ENCODE measurements at regions not wholly inside any gene's neighbourhood (a gene's known extent, or its start where the extent isn't known, plus 50 kb on each side); places are given as distances from the start of the nearest gene placed in this dataset.

DNA sequence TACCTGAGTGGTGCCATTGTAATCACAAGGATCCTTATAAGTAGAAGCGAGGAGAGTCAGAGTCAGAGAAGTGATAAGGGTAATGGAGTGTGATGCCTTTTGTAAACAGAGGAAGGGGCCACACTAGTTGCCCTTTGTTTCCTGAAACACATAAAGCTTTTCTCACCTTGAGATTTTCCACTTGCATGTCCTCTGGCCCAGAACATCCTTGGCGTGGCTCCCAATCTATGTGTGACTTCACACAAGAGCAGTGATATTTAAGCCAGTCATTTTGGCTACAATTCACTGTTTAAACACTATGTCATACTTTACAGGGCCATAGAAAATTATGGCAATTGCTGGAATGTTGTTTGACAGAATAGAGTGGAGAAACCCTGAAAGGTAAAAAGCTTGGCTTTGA, 121.2 kb upstream of the BTN3A2 start:
- TF ChIP-seq, protein P1, sequence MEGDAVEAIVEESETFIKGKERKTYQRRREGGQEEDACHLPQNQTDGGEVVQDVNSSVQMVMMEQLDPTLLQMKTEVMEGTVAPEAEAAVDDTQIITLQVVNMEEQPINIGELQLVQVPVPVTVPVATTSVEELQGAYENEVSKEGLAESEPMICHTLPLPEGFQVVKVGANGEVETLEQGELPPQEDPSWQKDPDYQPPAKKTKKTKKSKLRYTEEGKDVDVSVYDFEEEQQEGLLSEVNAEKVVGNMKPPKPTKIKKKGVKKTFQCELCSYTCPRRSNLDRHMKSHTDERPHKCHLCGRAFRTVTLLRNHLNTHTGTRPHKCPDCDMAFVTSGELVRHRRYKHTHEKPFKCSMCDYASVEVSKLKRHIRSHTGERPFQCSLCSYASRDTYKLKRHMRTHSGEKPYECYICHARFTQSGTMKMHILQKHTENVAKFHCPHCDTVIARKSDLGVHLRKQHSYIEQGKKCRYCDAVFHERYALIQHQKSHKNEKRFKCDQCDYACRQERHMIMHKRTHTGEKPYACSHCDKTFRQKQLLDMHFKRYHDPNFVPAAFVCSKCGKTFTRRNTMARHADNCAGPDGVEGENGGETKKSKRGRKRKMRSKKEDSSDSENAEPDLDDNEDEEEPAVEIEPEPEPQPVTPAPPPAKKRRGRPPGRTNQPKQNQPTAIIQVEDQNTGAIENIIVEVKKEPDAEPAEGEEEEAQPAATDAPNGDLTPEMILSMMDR (IDR thresholded peaks at IDR 0.05; ENCODE audit: borderline replicate concordance, extremely low read depth, insufficient read depth): no peak
- H3K27me3 ChIP-seq (ENCODE audit: control insufficient read depth, insufficient read depth, low read length): no peaks in the 10 kb centered on the region
- no peaks in the 10 kb centered on the region for H3K36me3 ChIP-seq (ENCODE audit: control insufficient read depth in 2 of 3, insufficient read depth in 3 of 3, low read length in 3 of 3)
- FAIRE-seq (no peak), DNase-seq (peak in 1 of 5 donors; percentile 42)
- H3K9me3 ChIP-seq (ENCODE audit: control insufficient read depth in 2 of 3, insufficient read depth in 1 of 3, low read length in 3 of 3): no peaks in the 10 kb centered on the region
- H3K27ac ChIP-seq (ENCODE audit: low read depth in 2 of 2, low read length in 2 of 2): no peak overlapping the region
- no peak overlapping the region for H3K9ac ChIP-seq (ENCODE audit: low read length in 3 of 3)
- no peak overlapping the region for H3K4me3 ChIP-seq (ENCODE audit: low read length in 3 of 3)
- intact Hi-C loops (cut with DNase I): no loop called here
- no peaks in the 10 kb centered on the region for H3K4me1 ChIP-seq (ENCODE audit: control insufficient read depth in 2 of 3, insufficient read depth in 2 of 3, low read depth in 1 of 3, low read length in 3 of 3)

DNA sequence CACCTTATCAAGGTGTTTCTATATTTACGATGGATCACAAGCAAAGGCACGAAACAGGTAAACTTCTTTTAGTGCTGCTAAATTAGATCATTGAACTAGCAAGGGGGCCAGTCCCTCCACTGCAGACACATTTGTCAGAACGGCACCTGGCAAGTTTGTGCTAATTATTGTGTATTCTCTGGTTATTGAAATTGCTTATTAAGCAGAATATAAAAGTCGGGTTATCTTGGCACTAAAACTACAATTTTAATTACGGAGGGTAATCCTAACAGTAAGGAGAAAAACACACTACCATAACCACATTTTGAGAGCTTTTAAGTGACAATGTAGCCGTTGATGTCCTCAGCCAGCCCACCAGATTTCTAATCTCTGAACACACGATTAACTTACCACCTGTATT, 118.9 kb upstream of the BTN3A2 start:
- Histone ChIP-seq H3K4me1 (ENCODE audit: control insufficient read depth in 2 of 3, insufficient read depth in 2 of 3, low read depth in 1 of 3, low read length in 3 of 3) (peaks cover 0 to 6% (median 0%) of the 10 kb centered on the region in 3 donors), H3K36me3 (ENCODE audit: control insufficient read depth in 2 of 3, insufficient read depth in 3 of 3, low read length in 3 of 3) (no peaks in the 10 kb centered on the region), H3K4me3 (ENCODE audit: low read length in 3 of 3) (no peak overlapping the region), H3K9me3 (ENCODE audit: control insufficient read depth in 2 of 3, insufficient read depth in 1 of 3, low read length in 3 of 3) (peaks cover 0 to 2% (median 2%) of the 10 kb centered on the region in 3 donors), H3K27ac (ENCODE audit: low read depth in 2 of 2, low read length in 2 of 2) (no peak overlapping the region), H3K9ac (ENCODE audit: low read length in 3 of 3) (no peak overlapping the region), H3K27me3 (ENCODE audit: control insufficient read depth, insufficient read depth, low read length) (no peaks in the 10 kb centered on the region)
- TF ChIP-seq, protein P1 (IDR thresholded peaks at IDR 0.05; ENCODE audit: borderline replicate concordance, extremely low read depth, insufficient read depth): no peak
- no peak for DNase-seq
- intact Hi-C loops (cut with DNase I): no loop called here
- no peak for FAIRE-seq

DNA sequence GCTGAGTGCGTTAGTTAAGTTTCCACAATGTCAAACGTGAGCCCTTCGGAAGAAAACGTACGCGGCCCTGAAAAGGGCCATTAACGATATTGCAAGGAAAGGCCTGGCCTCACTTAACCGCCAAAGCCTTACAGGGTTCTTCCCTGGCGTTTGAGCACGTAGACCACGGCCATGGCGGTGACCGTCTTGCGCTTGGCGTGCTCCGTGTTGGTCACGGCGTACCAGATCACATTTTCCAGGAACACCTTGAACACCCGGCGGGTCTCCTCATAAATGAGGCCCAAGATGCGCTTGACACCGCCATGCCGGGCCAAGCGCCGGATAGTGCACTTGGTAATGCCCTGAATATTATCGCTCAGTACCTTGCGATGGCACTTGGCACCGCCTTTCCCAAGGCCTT, 118.4 kb upstream of the BTN3A2 start:
- intact Hi-C loops (cut with DNase I): no loop called here
- Histone ChIP-seq H3K27ac (ENCODE audit: low read depth in 2 of 2, low read length in 2 of 2) (no peak overlapping the region), H3K9me3 (ENCODE audit: control insufficient read depth in 2 of 3, insufficient read depth in 1 of 3, low read length in 3 of 3) (peaks cover 0 to 2% (median 2%) of the 10 kb centered on the region in 3 donors), H3K4me1 (ENCODE audit: control insufficient read depth in 2 of 3, insufficient read depth in 2 of 3, low read depth in 1 of 3, low read length in 3 of 3) (peaks cover 0 to 6% (median 0%) of the 10 kb centered on the region in 3 donors), H3K4me3 (ENCODE audit: low read length in 3 of 3) (no peak overlapping the region), H3K9ac (ENCODE audit: low read length in 3 of 3) (no peak overlapping the region), H3K36me3 (ENCODE audit: control insufficient read depth in 2 of 3, insufficient read depth in 3 of 3, low read length in 3 of 3) (no peaks in the 10 kb centered on the region), H3K27me3 (ENCODE audit: control insufficient read depth, insufficient read depth, low read length) (no peaks in the 10 kb centered on the region)
- FAIRE-seq: no peak
- no peak for DNase-seq
- TF ChIP-seq, protein P1 (IDR thresholded peaks at IDR 0.05; ENCODE audit: borderline replicate concordance, extremely low read depth, insufficient read depth): no peak

DNA sequence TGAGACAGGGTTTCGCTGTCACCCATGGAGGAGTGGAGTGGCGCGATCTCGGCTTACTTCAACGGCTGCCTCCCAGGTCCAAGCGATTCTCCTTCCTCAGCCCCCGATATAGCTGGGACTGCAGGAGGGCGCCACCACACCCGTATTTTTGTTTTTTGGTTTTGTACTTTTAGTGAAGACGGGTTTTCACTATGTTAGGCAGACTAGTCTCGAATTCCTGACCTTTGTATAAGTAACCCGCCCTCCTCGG, 115.4 kb upstream of the BTN3A2 start:
- FAIRE-seq (no peak), DNase-seq (peak in 1 of 5 donors; percentile 92)
- no peaks in the 10 kb centered on the region for H3K36me3 ChIP-seq (ENCODE audit: control insufficient read depth in 2 of 3, insufficient read depth in 3 of 3, low read length in 3 of 3)
- TF ChIP-seq, protein P1 (IDR thresholded peaks at IDR 0.05; ENCODE audit: borderline replicate concordance, extremely low read depth, insufficient read depth): no peak
- peak overlapping the region; percentile 59 to 98 (median 62) for H3K4me3 ChIP-seq (ENCODE audit: low read length in 3 of 3)
- H3K9ac ChIP-seq (ENCODE audit: low read length in 3 of 3): peak overlapping the region; percentile 42 to 98 (median 55)
- H3K9me3 ChIP-seq (ENCODE audit: control insufficient read depth in 2 of 3, insufficient read depth in 1 of 3, low read length in 3 of 3): peaks cover 0 to 2% (median 2%) of the 10 kb centered on the region in 3 donors
- H3K27me3 ChIP-seq (ENCODE audit: control insufficient read depth, insufficient read depth, low read length): no peaks in the 10 kb centered on the region
- peak overlapping the region; percentile 36 to 85 for H3K27ac ChIP-seq (ENCODE audit: low read depth in 2 of 2, low read length in 2 of 2)
- peaks cover 0 to 6% (median 0%) of the 10 kb centered on the region in 3 donors for H3K4me1 ChIP-seq (ENCODE audit: control insufficient read depth in 2 of 3, insufficient read depth in 2 of 3, low read depth in 1 of 3, low read length in 3 of 3)
- intact Hi-C loops (cut with DNase I): no loop called here

Data from kidney (tissue), 13 donors.